NCI-H82 treated with DMSO at 0.1 percent for 48 hours (cell line): ENCODE measurements at regions not wholly inside any gene's neighbourhood (a gene's known extent, or its start where the extent isn't known, plus 50 kb on each side); places are given as distances from the start of the nearest gene placed in this dataset.

ENCODE experiments used
- DNase-seq: peaks from one replicate; lab custom pipeline; 2025; ENCODE audit not compliant: unreplicated experiment; lab: John Stamatoyannopoulos, UW

- no peak for DNase-seq
Measured at GRCh38 chr2:146949400-146949799, 895.4 kb upstream of the ACVR2A start.

DNA sequence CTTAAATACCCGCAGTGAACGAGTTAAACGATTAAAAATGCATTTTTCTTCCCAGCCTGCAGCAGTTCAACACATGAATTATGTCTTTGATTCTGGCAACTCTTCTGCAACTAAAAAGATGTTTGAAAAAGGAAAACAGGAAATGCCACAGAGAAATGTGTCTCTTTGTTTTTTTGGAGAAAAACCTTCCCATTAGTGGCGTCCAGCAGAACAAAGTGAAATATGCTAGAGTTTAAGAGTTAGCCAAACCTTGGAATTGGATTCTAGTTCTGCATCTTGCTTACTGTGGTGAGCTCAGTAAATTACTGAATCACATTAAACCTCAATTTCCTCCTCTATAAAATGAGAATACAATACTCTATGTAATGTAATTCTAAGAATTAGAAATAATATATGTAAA lies 900.2 kb upstream of the ACVR2A start:
- no peak for DNase-seq

- DNase-seq = no peak
Measured at GRCh38 chr2:146939991-146940685, 904.7 kb upstream of the ACVR2A start.

DNA sequence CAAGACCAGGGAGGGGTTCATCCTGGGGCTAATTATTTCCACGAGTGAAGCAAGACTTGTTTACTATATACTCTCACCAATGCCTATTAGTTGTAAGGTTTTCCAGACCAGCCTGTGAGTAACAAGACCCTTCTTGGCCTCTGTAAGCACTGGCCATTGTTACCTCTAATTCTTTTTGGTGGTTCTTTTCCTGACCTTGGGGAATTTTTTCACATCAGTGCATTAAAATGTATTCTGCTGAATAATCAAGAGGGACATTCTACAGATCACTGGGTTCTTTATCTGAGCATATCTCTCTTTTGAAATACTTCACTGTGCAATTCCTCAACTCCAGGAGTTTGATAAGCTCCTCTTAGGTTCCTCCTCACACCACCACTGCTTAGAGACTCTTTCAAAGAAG lies 909.9 kb upstream of the ACVR2A start:
- no peak for DNase-seq

DNA sequence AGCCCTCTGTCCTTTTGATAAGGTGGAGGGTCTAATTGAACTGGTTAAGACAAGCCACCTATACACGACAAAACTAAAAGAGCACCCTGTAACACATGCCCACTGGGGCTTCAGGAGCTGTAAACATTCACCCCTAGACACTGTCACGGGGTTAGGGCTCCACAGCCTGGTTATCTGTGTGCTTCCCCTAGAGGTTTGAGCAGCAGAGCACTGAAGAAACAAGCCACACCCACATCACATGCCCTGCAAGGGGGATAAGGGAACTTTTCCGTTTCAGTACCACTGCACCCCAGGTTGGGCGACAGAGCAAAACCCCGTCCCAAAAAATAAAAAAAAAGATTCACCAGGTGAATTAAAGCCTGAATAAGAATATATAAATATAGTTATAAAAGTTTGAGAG lies 913.7 kb upstream of the ACVR2A start:
- DNase-seq = no peak

DNA sequence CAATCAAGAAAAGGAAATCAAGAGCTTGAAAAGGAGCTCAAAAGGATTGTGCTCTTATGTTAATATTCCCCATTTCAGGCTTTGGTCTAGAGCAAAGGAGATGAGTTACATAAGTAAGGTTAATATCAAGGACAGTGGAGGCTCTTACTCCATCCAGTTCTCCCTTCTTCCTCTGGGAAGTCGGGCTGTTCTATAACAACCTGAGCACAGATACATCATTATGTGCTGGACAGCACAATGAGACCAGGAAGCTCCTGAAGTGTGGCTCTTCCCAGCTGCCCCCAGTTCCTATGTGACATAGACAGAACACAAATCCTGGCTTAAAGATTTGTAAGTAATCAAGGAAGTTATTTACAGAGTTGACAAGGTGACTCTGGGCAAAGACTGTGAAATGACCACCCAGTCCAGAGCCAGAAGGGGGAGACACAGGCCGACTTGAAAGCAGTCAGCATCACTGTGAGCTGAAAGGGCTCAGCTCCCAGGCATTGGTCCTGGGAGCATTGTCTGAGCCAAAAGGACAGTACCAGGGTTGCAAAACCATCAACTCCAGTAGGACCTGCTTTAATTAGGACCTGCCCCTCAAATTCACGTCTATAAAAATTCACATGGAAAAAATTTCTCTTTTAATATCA lies 917.6 kb upstream of the ACVR2A start:
- DNase-seq = peak; percentile 68

DNA sequence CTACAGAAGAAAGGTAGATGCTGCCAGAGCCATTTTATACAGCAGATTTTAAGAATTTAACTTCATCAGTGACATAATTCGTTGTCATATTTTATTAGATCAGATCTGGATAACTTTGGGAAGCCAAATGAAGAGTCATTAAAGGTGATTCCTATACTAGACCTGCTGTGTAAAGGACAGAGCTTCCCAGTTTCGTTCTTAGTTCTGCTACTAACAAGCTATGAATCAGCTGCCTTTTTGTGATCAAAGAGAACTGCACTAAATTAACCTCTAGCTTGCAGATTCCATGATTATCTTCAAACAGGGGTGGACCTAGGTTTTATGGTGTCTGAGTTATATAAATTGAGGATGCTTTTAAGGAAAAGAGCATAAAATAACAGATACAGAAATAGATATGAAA lies 926.5 kb upstream of the ACVR2A start:
- DNase-seq = no peak

- peak; percentile 61 for DNase-seq
Measured at GRCh38 chr2:146917431-146918042, 927.3 kb upstream of the ACVR2A start.

GRCh38 chr2:146916914-146917313 lies 927.9 kb upstream of the ACVR2A start:
- peak; percentile 66 for DNase-seq

GRCh38 chr2:146913476-146913875 lies 931.4 kb upstream of the ACVR2A start:
- no peak for DNase-seq

DNA sequence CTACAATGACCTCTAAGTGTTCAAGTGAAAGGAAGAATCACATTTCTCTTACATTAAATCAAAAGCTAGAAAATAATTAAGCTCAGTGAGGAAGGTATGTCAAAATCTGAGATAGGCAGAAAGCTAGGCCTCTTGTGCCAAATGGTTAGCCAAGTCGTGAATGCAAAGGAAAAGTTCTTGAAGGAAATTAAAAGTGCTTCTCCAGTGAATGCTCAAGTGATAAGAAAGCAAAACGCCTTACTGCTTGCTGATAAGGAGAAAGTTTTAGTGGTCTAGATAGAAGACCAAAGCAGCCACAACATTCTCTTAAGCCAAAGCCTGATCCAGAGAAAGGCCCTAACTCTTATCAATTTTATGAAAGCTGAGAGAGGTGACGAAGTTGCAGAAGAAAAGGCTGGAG lies 932.3 kb upstream of the ACVR2A start:
- no peak for DNase-seq

DNA sequence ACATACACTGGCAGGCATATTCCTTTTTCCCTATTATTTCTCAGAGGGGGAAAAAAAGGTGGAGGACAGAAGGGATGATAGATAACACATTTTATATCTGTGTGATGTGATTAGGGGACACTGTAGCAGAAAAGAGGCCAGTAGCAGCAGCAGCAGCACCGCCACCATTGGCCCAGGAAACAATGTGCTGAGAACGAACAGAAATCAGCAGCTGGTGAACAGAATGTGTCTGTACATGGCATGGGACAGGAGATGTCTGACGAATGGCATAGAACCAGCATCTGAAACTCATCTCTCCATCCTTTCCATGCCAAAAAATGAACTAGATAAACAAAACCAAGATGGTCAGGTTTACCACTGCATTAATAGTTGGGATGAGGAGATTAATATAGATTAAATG lies 936.1 kb upstream of the ACVR2A start:
- no peak for DNase-seq

- DNase-seq = no peak
Measured at GRCh38 chr2:146898083-146898482, 946.7 kb upstream of the ACVR2A start.

- DNase-seq = no peak
Measured at GRCh38 chr2:146894514-146894913, 950.3 kb upstream of the ACVR2A start.

DNA sequence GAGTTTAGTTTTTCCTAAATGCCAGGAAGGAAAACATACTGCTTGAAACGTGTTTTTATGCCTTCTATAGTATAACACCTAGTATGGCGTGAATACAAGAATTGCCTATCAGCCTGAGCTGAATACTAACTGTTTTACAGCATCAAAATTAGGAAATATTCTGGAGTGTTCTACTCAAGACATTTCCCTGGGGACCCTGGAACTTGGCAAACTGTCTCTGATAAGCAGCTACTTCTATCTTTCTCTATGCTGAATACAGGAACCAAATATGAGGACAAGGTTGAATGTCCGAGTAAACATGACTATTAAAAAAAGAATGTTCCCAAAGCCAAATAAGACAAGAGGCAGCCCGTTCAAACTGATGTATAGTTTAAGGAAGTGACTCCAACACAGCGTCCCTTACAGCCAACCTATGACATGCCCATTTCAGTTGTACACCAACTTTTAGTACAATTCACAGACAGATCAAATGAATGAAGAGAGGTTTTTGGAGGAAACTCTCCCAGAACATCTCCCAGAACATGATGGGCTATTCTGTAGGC lies 951.3 kb upstream of the ACVR2A start:
- DNase-seq = no peak

DNA sequence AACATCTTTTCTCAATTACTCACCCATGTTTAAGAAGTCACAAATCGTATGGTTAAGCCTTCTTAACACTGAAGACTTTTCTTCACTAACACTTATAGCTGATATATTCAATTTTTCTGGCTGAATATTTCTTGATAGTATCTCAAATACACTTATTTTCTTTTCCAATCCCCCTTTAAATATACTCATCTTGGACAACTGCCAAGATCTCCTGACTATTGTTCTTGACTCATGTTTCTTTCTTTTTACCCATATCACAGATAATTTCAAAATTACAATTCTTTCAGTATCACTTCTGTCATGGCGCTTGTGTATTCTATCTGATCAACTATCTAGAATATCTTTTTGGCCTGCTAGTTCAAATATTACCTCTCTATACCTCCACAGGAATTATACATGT lies 954.3 kb upstream of the ACVR2A start:
- DNase-seq = no peak

GRCh38 chr2:146879882-146880281 lies 964.9 kb upstream of the ACVR2A start:
- DNase-seq = no peak

DNA sequence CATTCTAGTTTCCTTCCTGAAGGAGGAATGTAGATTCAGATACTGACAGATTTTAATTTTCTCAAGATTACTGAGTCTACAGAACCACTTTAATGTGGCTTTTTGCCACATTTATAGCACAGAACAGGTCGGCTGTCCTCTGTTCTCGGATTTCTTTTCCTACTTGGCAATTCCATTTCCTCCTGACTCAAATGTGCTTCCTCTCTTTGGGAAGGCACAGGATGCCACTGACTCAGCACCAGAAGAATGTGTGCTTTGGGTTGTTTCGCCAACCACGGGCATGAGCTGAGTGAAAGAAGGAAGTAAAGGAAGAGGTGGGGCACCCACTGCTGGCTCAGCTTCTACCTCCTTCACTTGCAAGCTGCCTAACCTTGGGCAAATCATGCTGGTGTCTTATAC lies 970.6 kb upstream of the ACVR2A start:
- no peak for DNase-seq

DNA sequence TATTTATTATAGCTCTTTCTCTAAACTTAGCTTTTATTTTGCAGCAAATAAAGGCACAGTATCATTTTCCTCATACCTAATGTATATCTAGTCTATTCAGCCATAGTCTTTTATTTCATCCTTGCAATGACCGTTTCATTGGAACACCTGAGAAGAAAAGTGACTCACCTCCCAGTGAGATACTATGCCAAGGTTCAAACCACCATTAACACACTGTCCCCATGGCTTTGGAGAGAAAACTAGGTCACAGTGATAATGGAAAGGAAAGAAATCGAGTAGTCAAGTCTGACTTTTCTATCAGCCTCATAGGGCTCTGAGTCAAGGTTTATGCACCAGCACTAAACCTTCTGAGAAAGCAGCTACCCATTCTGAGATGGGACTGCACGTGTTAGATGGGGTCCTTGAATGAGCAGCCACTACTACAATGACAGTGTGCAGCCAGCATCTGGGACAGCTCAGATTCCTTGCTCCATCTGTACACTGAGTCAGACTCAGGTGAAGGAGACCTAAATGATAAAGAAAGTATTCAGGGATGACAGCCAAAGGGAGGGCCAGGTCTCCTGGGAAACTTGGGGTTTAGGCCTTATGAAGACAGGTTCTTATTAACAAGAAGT lies 971.1 kb upstream of the ACVR2A start:
- no peak for DNase-seq

- DNase-seq = no peak
Measured at GRCh38 chr2:146873056-146873455, 971.8 kb upstream of the ACVR2A start.

GRCh38 chr2:146870691-146871090 lies 974.1 kb upstream of the ACVR2A start:
- DNase-seq = no peak

DNA sequence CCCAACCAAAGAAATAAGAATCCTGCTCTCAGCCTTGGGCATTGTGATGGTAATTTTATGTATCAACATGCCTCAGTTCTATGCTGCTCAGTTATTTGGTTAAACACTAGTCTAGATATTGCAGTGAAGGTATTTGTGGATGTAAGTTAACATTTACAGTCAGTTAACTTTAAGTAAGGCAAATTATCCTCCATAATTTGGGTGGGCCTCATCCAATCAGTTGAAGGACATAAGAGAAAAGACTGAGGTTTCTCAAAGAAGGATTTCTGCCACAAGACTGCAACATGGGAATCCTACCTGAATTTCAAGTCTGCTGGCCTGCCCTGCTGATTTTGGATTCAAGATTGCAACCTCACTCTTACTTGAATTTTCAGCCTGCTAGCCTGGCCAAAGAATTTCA lies 975.5 kb upstream of the ACVR2A start:
- DNase-seq = no peak
